ENCODE measurements at regions not wholly inside any gene's neighbourhood (a gene's known extent, or its start where the extent isn't known, plus 50 kb on each side); places are given as distances from the start of the nearest gene placed in this dataset.
"Not testable (repeated sequence)": the region's sequence is repeated elsewhere in the genome, so short reads cannot be mapped to it uniquely, and the experiment has no call there.

- no peaks in the 10 kb centered on the region for H3K9me3 Mint-ChIP-seq
- H3K4me3 Mint-ChIP-seq = no peak overlapping the region
- no peaks in the 10 kb centered on the region for H3K4me1 Mint-ChIP-seq
- H3K27ac Mint-ChIP-seq = no peak overlapping the region
- no peaks in the 10 kb centered on the region for H3K27me3 Mint-ChIP-seq (ENCODE audit: low read depth)
- DNase-seq (ENCODE audit: low spot score in 2 of 2, unreplicated experiment in 2 of 2) = no peak
- no peaks in the 10 kb centered on the region for H3K36me3 Mint-ChIP-seq
- TF ChIP-seq CTCF (IDR thresholded peaks at IDR 0.05; ENCODE audit: unreplicated experiment) = no peak
Measured at GRCh38 chr2:9722451-9722850, 91.7 kb upstream of the YWHAQ start.

GRCh38 chr2:9724565-9724964, 93.8 kb upstream of the YWHAQ start:
- Mint-ChIP-seq H3K4me1 (no peaks in the 10 kb centered on the region), H3K4me3 (no peak overlapping the region), H3K27ac (no peak overlapping the region), H3K9me3 (no peaks in the 10 kb centered on the region), H3K36me3 (no peaks in the 10 kb centered on the region), H3K27me3 (ENCODE audit: low read depth) (peaks cover 6% of the 10 kb centered on the region)
- no peak for DNase-seq (ENCODE audit: low spot score in 2 of 2, unreplicated experiment in 2 of 2)
- TF ChIP-seq CTCF (IDR thresholded peaks at IDR 0.05; ENCODE audit: unreplicated experiment) = no peak

- no peak for TF ChIP-seq CTCF (IDR thresholded peaks at IDR 0.05; ENCODE audit: unreplicated experiment)
- peaks cover 7% of the 10 kb centered on the region for H3K27me3 Mint-ChIP-seq (ENCODE audit: low read depth)
- no peaks in the 10 kb centered on the region for H3K9me3 Mint-ChIP-seq
- no peak overlapping the region for H3K4me3 Mint-ChIP-seq
- no peak overlapping the region for H3K27ac Mint-ChIP-seq
- H3K4me1 Mint-ChIP-seq = no peaks in the 10 kb centered on the region
- DNase-seq (ENCODE audit: low spot score in 2 of 2, unreplicated experiment in 2 of 2) = no peak
- H3K36me3 Mint-ChIP-seq = no peaks in the 10 kb centered on the region
Measured at GRCh38 chr2:9725106-9725505, 94.3 kb upstream of the YWHAQ start.

- not testable (repeated sequence) for H3K27me3 Mint-ChIP-seq (ENCODE audit: low read depth)
Measured at GRCh38 chr2:9726016-9726415, 95.2 kb upstream of the YWHAQ start.

GRCh38 chr2:9730523-9730922, 99.7 kb upstream of the YWHAQ start:
- H3K36me3 Mint-ChIP-seq; H3K4me3 Mint-ChIP-seq; H3K27ac Mint-ChIP-seq; H3K4me1 Mint-ChIP-seq; DNase-seq (ENCODE audit: low spot score in 2 of 2, unreplicated experiment in 2 of 2): not testable (repeated sequence)
- H3K27me3 Mint-ChIP-seq (ENCODE audit: low read depth) = peaks cover 11% of the 10 kb centered on the region
- peaks cover 26% of the 10 kb centered on the region for H3K9me3 Mint-ChIP-seq

More at GRCh38 chr2:9726016-9726415, 95.2 kb upstream of the YWHAQ start:
- not testable (repeated sequence) for H3K27ac Mint-ChIP-seq; H3K9me3 Mint-ChIP-seq; H3K4me3 Mint-ChIP-seq; H3K4me1 Mint-ChIP-seq; H3K36me3 Mint-ChIP-seq; DNase-seq (ENCODE audit: low spot score in 2 of 2, unreplicated experiment in 2 of 2)

- no peaks in the 10 kb centered on the region for H3K4me1 Mint-ChIP-seq
- peaks cover 11% of the 10 kb centered on the region for H3K27me3 Mint-ChIP-seq (ENCODE audit: low read depth)
- H3K9me3 Mint-ChIP-seq = peaks cover 33% of the 10 kb centered on the region
- no peak for DNase-seq (ENCODE audit: low spot score in 2 of 2, unreplicated experiment in 2 of 2)
- H3K36me3 Mint-ChIP-seq = peaks cover 3% of the 10 kb centered on the region
- TF ChIP-seq CTCF (IDR thresholded peaks at IDR 0.05; ENCODE audit: unreplicated experiment) = no peak
- no peak overlapping the region for H3K27ac Mint-ChIP-seq
- H3K4me3 Mint-ChIP-seq = no peak overlapping the region
Measured at GRCh38 chr2:9732824-9733223, 102.0 kb upstream of the YWHAQ start.

GRCh38 chr2:9734308-9734707, 103.5 kb upstream of the YWHAQ start:
- Mint-ChIP-seq H3K4me1 (no peaks in the 10 kb centered on the region), H3K36me3 (peaks cover 3% of the 10 kb centered on the region), H3K4me3 (no peak overlapping the region), H3K27me3 (ENCODE audit: low read depth) (peaks cover 5% of the 10 kb centered on the region), H3K27ac (no peak overlapping the region), H3K9me3 (peaks cover 33% of the 10 kb centered on the region)
- DNase-seq (ENCODE audit: low spot score in 2 of 2, unreplicated experiment in 2 of 2) = no peak
- TF ChIP-seq CTCF (IDR thresholded peaks at IDR 0.05; ENCODE audit: unreplicated experiment) = no peak
